ENCODE measurements at regions not wholly inside any gene's neighbourhood (a gene's known extent, or its start where the extent isn't known, plus 50 kb on each side); places are given as distances from the start of the nearest gene placed in this dataset.

- H3K79me2 ChIP-seq (ENCODE audit: insufficient read depth), result no peaks in the 10 kb centered on the region
- no peaks in the 10 kb centered on the region for H3K36me3 ChIP-seq (replicated peaks in 1 of 2; ENCODE audit: control insufficient read depth in 1 of 2, insufficient read depth in 2 of 2, low read length in 1 of 2)
- H3K9me2 ChIP-seq, result no peaks in the 10 kb centered on the region
- TF ChIP-seq MAX (IDR thresholded peaks at IDR 0.05; ENCODE audit: low read depth) (no peak), TEAD4 (IDR thresholded peaks at IDR 0.05; ENCODE audit: borderline replicate concordance, insufficient read depth) (no peak), NRF1 (IDR thresholded peaks at IDR 0.05; ENCODE audit: low read depth, low read length) (no peak), JUND (IDR thresholded peaks at IDR 0.05) (no peak), FOSL2 (IDR thresholded peaks at IDR 0.05; ENCODE audit: borderline replicate concordance, low read depth) (no peak), YY1 (IDR thresholded peaks at IDR 0.05; ENCODE audit: low read depth) (no peak), CTCF (IDR thresholded peaks at IDR 0.05) (no peak), REST (IDR thresholded peaks at IDR 0.05; ENCODE audit: low read depth, low read length) (no peak), RFX5 (IDR thresholded peaks at IDR 0.05; ENCODE audit: low read length) (no peak), MXI1 (IDR thresholded peaks at IDR 0.05; ENCODE audit: low read depth, low read length) (no peak), ELF1 (IDR thresholded peaks at IDR 0.05) (no peak), USF1 (IDR thresholded peaks at IDR 0.05; ENCODE audit: borderline replicate concordance, low read depth) (no peak), RXRA (IDR thresholded peaks at IDR 0.05; ENCODE audit: borderline replicate concordance, low read depth) (no peak), POLR2AphosphoS5 (IDR thresholded peaks at IDR 0.05; ENCODE audit: low read depth, low read length) (no peak), GATA2 (CRISPR knock-in tag; IDR thresholded peaks at IDR 0.05) (no peak)
- WGBS (ENCODE audit: low lambda C conversion rate), result 44% methylated on average over 11 of the region's 11 CpGs
- no peak overlapping the region for H3K9ac ChIP-seq
- ChIA-PET POLR2A (no interaction called here), CTCF (no interaction called here)
- H3K4me3 ChIP-seq (ENCODE audit: low read depth in 2 of 2, low read length in 1 of 2), result no peak overlapping the region
- no peak for DNase-seq
- H3K4me1 ChIP-seq (ENCODE audit: control insufficient read depth in 1 of 2, insufficient read depth in 2 of 2, low read depth in 1 of 2, low read length in 1 of 2), result peaks cover 0 to 21% of the 10 kb centered on the region in 2 experiments; a peak in 2 of 4 replicates
- no peaks in the 10 kb centered on the region for H3F3A ChIP-seq (replicated peaks; ENCODE audit: insufficient read depth)
- H3K27me3 ChIP-seq (ENCODE audit: insufficient read depth), result no peaks in the 10 kb centered on the region
- H3K9me3 ChIP-seq, result no peaks in the 10 kb centered on the region
- H2AFZ ChIP-seq (ENCODE audit: low read depth), result no peak overlapping the region
- no peak overlapping the region for H3K27ac ChIP-seq (ENCODE audit: low read depth in 2 of 2, low read length in 1 of 2)
- no peak overlapping the region for H3K4me2 ChIP-seq
- H4K20me1 ChIP-seq (ENCODE audit: insufficient read depth), result no peaks in the 10 kb centered on the region
Observed at GRCh38 chr10:128576336-128576735, 450.1 kb upstream of the MKI67 start.
